GM18858 (cell line): ENCODE measurements at regions not wholly inside any gene's neighbourhood (a gene's known extent, or its start where the extent isn't known, plus 50 kb on each side); places are given as distances from the start of the nearest gene placed in this dataset.
"Not testable (repeated sequence)": the region's sequence is repeated elsewhere in the genome, so short reads cannot be mapped to it uniquely, and the experiment has no call there.

Experiments used
- ATAC-seq: cut with Tn5 transposase; IDR thresholded peaks from one replicate; pipeline ENCODE4 v1.9.1; 2021; ENCODE audit not compliant: unreplicated experiment

DNA sequence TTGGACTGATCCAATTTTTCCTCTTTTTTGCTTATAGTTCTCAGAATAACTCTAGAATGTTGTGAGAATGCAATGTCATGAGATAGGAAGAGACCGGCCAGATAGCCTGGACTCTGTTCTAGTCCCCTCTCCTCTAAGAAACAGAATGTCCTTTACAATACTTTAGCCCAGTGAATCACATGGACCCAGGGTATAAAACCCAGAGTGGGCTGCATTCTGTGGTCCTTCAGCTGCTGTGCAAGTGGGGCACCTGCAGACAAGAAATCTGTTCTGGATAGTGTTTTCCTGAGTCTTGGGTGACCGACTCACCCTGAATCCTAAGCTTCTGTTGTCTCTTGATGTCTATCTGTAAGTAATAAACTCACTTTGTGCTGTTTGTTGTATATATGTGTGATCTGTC, 368.6 kb upstream of the DPH6 start:
- no peak for ATAC-seq

DNA sequence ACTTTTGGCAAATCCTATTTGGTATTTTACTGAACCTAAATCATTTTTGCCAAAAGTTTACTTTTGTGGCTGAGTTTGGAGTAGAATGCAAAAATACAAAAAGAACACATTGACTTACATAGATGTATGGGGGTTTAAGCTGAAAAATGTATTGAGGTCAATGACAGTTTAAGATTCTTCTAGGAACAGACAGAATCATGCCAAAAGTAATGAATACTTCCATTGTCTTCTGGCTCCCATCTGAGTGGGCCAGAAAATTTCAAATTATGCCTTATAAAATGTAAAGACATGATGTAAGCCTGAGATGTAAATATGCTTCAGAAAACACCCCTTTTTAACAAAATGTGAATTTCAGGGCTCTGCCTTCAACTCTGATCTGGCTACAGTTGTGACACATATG, 375.1 kb upstream of the DPH6 start:
- ATAC-seq = no peak

DNA sequence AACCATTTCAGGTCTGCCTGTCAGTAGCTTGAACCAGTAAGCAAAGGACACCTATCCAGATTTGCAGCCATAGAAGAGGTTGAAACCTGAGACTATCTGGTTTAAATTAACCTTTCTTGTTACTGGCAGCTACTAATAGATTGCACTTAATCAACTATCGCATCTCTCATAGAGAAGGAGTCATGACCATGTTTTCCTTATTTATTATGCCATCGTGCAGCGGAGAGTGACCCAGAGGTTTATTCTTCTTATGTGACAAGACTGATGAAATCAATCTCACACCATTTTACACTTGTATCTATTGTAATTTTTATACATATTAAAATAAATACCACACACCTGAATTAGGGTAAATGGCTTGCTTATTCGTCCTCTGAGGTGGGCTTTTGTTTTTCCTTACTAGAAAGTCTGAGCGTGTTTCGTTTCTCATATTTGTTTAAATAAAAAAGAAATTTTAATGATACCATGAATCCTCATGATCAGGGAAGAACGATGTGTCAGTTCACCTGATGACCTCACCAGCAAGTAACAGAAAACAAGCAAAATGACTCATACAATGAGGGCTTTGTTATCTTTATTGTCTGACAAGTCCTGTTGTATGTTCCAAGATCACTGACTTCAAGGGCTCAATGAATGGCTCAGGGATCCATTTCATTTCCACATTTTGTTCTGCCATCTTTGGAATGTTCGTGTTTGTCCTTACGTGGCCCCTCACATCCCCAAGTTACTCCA, 379.5 kb upstream of the DPH6 start:
- ATAC-seq = no peak

DNA sequence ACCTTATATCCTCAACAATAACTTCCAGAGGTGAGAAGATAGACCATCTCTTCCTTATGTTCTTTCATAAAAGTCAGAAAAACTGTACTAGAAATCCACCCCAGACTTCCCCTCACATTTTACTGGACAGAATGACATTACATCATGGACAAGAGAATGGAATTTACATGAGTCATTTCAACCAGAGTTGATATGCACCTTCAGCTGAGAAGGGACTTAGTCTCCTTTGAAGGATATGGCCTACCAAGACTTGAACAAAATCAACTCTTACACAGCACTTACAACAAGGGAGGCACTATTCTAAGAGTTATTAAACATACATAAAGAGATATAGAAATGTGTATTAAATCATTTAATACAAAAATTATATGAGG, 380.0 kb upstream of the DPH6 start:
- no peak for ATAC-seq

DNA sequence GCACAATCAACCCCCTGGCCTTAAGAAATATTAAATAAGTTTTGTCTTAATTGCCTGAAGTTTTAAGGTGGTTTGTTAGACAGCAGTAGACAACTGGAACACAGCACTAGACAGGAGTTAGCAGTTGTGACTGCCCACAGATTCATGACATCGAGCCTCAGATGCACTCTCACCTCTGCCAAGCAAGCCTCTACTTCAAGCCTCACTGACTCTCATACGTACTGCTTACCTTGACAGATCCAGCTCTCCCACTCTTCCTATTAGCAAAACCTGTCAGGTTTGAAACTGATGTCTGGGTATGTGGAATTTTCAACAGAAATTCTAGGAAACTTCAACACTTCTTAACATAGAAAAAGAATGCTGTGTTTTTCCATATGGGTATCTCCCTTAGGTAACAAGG, 382.9 kb upstream of the DPH6 start:
- ATAC-seq = no peak

DNA sequence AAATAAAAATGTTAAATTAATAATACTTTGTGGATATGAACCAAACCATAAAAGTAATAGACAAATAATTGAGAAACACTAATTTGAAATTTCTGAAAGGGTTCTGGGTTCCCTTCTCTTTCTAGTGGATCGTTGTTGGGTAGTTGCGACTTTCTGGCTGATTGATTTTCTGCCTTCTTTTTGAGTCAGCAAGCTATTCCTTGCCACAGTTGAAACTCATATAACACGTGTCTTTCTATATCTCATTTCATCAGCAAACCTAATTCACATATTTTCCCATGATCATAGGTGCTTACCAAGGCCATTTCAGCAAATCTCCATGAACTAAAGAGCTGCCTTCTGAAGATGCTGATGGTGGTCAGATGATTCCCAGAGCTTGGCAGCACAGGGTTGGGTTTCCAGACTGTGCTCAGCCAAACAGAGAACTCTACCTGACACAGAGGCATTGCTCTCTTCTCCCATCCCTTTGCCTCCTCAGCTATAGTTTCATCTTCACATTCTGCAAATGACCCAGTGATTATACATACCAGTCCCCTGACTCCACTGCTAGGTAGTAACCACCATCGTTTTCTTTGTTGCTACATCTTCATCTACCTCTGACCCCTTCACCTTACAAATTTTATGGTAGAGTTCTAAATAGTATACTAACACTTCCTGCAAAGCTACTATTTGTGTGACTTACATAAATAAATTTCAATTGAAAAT, 383.9 kb upstream of the DPH6 start:
- peak; percentile 75 for ATAC-seq

DNA sequence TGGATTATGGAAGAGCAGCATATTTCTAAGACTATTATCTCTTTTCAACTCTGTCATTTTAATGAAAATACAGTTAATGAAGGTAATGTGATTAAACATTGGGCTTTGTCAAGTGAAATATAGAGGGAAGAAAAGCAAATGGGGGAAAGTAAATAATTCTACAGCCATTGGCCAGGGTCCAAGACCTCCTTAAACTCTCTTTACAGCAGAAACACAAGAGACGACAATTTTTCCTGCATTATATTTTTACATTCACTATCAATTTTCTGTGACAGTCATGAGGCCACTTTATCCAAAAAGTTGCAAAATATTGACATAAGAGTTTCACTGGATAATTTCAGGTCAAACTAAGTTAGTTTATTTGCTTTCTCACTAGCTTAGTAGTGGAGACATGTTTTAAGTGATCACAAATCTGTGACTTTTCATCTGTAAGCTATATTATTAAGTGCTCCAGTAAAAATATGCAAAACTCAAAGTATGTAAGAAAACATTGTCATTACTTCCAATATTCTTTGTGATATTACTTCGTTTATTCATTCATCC, 385.9 kb upstream of the DPH6 start:
- ATAC-seq = no peak

DNA sequence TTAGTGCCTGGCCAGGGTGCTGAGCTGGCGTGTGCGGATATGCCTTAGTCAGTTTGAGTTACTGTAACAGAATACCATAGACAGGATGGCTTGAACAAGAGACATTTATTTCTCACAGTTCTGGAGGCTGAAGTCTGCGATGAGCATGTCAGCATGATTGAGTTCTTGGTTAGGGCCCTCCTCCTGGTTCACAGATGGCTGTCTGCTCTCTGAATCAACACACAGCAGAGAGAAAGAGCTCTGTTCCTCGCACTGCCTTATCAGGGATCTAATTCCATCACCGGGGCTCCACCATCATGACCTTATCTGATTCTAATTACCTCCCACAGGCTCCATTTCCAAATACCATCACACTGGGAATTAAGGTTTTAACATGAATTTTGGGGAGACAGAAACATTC, 386.6 kb upstream of the DPH6 start:
- no peak for ATAC-seq

DNA sequence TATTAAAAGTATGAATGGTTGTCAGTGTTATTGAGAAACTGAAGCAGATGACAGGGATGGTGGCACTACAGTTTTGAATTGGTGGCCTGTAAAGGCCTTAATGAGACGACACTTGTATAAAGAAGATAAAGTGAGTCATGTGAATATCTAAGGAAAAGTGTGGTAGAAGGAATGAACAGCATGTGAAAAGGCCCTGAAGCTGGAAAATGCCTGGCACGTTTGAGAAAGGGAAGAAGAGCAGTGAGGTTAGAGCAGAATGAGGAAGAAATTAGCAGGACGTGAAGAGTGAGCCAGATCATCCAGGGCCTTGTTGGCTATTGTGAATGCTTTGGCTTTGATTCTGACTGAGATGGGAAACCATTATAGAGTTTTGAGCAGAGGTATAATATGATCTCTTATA, 387.6 kb upstream of the DPH6 start:
- no peak for ATAC-seq

DNA sequence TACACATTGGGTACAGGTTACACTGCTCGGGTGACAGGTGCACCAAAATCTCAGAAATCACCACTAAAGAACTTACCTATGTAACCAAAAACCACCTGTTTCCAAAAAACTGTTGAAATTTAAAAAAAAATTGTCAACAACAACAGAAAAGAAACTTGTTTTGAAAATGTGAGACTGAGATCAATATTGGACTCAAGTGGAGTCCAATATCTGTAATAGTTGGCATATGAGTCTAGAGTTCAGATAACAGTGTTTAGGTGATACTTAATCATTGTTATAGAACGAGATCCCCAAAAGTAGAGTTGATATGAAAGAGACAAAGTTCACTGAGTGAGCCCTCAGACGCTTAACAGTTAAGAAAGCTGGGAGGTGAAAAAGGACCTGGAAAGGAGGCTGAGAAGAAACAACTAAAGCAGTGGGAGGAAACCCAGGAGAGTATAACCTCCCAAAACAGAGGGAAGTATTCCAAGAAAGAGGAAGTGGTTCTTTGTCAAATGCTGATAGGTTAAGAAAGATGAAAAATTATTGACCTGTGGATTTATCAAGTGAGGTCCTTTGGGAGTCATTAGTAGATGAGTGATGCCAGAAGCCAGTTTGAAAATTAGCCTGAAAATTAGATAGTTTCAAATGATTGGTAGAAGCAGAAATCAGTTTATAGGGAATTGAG, 388.6 kb upstream of the DPH6 start:
- ATAC-seq = no peak

DNA sequence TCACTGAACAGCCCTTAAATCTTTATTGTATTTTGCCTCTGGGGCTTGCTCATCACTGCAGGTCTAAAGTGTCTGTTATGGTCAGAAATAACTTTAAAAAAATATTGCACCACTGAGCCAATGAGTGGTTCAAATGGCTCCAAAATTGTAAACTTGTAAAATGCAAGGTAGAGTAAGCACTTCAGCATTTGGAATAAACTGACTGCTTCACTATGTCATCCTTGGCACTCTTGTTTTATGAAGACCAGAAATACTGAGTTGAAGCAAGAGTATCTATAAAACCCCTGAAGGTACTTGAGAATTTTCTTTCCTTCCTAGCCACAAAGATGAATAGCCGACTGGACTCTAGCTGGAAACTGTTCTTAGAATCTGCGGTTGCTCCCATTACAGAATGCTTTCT, 390.3 kb upstream of the DPH6 start:
- no peak for ATAC-seq

DNA sequence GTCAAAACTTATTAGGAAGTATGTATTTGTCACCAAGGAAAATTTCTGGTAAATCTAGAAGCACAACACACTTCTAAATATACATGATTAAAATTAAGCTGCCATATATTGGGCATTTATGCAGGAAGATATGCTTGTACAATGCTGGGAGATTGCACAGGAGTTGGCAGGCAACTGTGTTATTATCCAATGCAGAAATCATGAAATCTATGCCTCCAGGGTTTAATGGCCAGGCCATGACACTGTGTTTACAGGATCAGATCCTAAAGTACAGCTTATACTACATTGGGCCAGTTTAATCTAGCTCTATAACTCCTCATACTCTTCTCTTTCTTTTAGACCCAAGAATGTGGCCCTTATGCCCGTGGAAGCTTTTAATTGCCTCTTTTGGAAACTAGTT, 391.4 kb upstream of the DPH6 start:
- no peak for ATAC-seq

DNA sequence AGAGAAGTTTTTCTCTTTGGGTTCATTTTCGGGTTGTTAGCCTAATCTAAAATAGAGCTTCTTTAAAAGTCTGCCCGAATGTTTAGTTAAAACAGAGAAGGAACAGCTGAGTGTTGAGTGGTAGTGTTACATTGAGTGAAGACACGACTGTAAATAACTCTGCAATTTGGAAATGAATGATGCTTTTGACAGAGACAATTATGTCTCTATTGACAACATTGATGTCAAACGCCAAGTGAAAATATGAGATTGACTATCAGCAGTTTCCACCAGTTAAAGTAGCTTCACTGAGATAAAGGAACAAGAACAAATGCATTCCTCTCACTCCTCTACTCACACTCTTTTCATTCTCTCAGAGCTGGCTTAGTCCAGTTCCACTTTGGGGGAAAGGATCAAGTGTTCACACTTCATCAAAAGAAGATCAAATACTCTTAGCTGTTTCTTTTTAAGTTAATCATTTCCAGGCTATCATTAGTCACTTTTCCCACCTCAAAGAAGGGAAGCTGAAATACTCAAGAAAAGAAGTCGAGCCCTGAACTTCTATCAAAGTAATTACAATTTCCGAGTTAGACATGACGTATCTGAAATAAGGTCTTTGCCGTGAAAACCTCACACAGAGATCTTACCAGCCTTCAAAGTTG, 399.1 kb upstream of the DPH6 start:
- ATAC-seq = no peak

DNA sequence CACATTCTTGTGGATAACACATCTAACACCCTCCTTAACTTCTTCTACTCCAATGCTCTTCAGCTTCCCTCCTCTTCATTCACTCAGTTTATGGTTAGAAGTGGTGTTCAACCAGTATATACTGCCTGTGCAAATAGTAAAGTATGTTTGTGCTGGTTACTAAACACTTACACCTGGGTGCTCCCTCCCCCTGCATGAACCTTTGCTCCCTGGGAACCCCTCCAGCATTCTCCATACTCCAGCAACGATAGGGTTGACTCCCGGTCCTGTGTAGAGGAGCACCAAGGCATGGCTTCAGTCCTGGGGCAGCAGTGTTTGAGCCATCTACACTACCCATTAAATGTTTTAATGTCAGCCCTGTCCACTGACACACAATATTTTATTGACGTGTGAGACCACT, 407.5 kb upstream of the DPH6 start:
- no peak for ATAC-seq

DNA sequence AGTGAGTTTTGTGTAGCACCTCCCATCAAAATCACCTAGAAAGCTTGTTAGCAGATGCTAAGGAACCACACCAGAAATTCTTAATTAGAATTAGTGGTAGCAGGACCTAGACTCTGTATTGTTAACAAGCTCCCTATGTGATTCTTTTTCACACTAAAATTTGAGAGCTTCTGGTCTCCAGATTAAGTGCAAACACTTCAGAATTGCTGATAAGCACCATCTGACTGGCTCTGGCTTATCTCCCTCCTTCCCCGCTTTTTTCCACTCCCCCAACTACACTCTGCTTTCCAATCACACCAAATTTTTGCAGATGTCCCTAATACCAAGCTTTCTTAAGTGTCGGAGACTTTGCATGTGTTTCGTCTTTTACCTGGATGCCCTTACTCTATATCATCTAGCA, 410.1 kb upstream of the DPH6 start:
- no peak for ATAC-seq

DNA sequence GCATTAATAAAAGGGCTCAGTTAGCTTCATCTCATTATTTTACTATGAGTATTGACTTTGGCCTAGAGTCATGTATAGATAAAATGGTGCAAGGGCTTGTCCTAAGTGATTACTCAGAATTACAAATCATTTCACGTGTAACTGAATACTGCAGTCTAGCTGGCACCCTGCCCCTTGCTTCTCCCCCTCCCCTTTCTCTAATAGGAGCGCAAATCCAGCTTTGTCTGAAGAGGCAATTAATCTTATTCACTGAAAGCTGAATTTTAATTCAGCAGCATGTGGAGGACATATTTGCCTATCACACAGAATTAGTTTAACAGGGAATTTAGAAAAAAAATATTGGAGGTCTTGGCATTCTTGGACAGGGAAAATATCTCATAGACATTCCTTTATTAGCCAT, 412.1 kb upstream of the DPH6 start:
- ATAC-seq = no peak

DNA sequence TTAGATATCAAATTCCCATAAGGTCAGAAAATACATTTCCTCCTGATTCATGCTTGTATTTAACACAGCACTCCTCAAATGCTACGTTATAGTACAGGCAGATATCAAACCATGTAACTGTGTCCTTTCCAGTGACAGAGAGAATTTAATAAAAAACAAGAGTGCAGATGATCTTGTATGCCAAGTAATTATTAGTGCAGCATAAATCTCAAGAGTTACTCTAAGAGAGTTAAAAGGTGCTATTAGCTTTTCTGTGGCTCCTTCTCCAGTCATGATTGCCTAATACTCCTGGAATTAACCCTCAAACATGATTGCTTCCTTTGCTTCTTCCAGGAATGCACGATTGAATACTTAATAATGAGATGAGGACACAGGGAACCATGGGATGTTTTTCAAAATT, 413.0 kb upstream of the DPH6 start:
- no peak for ATAC-seq

DNA sequence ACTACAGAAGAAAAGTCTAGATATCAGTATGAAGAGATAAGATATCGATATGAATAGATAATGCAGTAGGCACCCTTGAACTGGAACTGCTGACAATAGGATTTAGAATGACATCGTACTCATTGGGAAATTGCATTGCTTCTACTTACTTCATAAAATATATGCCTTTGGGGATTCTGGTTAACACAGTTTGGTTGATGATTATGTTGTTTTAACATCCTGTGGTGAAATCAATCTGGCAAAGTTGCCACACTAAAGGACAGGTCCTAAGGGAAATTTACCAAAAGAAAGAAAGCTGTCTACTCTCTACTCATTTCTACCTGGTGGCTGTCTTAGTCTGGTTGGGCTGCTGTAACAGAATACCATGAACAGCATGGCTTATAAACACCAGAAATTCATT, 417.4 kb upstream of the DPH6 start:
- ATAC-seq = no peak

DNA sequence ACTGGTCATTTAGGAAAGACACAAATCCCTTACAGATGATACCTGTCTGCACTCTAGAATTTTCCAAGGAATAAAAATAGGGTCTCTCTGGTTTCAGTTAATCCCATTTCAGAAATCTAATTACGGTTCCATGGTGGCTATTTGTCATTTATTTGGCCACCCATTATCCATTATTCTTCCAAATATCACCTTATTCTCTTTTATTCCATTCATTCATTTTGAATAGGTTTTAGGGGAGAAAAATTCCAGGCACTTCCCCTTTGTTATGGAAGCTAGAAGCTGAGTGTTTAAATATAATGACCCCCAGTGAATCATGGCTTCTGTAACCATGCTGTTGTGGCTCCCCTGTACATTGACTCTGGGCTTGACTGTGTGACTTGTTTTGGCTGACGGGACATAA, 420.8 kb upstream of the DPH6 start:
- no peak for ATAC-seq

DNA sequence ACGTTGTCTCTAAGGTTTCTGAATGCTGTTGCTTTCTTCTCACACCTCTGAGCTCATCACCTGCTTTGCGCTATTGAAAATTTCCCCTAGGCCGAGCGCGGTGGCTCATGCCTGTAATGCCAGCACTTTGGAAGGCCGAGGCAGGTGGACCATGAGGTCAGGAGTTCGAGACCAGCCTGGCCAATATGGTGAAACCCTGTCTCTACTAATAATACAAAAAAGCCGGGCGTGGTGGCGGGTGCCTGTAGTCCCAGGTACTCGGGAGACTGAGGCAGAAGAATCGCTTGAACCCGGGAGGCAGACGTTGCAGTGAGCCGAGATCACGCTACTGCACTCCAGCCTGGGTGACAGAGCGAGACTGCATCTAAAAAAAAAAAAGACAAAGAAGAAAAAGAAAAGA, 422.0 kb upstream of the DPH6 start:
- not testable (repeated sequence) for ATAC-seq

DNA sequence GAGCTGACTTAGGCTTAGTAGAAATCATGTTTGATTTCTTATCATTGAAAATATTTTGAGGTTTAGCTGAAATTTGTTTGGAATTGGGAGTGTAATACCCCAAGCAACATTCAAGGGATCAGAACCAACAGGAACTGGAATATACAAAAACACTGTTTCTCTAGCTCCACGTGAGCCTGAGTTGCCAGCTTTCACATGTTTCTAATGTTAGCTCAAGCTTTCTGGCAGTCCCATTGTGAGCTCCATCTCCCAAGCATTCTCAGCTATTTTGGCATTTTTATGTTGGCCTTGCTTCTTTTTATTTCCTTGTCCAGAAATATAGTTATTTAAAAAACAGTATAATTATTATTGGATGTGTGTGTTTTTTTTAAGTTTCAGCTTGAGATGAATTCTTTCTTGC, 427.1 kb upstream of the DPH6 start:
- ATAC-seq = no peak

DNA sequence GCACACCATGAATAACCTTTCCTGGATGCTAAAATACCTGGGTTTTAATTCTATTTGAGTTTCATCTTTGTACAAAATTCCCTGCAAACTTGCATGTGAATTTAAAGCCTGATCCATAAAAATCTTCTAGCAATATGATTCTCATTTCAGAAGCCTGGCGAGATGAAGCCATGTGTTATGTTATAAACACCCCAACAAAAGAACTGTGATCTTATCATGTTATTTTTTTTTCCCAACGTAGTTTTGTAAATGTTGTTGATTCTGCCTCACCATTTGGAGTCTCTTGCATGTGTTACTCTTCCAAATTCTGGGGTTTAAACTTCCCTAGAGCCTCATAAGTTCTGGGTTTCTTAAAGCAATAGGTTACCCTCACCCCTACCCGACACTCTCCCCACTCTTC, 428.1 kb upstream of the DPH6 start:
- ATAC-seq = no peak
